WERI-Rb-1 (cell line): ENCODE measurements at regions not wholly inside any gene's neighbourhood (a gene's known extent, or its start where the extent isn't known, plus 50 kb on each side); places are given as distances from the start of the nearest gene placed in this dataset.
A peak's percentile ranks its signal among the peaks of the same experiment; 100 is the strongest.

Experiments used
- DNase-seq: peaks from one replicate; pipeline ENCODE4 v3.0.0-alpha.2; 2020
- H3K27ac ChIP-seq: fragments of 250-450 bp; sonication (Bioruptor Pico); 2 replicates; pipeline ENCODE4 v1.5.1; 2020; ENCODE audit warnings: mild to moderate bottlenecking, moderate library complexity
- H3K27me3 ChIP-seq: fragments of 250-450 bp; sonication (Bioruptor Pico); 2 replicates; pipeline ENCODE4 v1.5.1; 2021; ENCODE audit warnings: mild to moderate bottlenecking, low read depth, moderate library complexity; ENCODE audit not compliant: insufficient read depth, severe bottlenecking
- H3K36me3 ChIP-seq: fragments of 250-450 bp; sonication (Bioruptor Pico); 2 replicates; pipeline ENCODE4 v1.5.1; 2020; ENCODE audit warnings: mild to moderate bottlenecking, moderate library complexity
- H3K4me3 ChIP-seq: 2 replicates; pipeline ENCODE4 v1.5.1; 2011; ENCODE audit warnings: low read depth, mild to moderate bottlenecking, control low read depth, low read length
- H3K9me3 ChIP-seq: fragments of 250-450 bp; sonication (Bioruptor Pico); 2 replicates; pipeline ENCODE4 v1.5.1; 2021; ENCODE audit warnings: mild to moderate bottlenecking, moderate library complexity; ENCODE audit not compliant: severe bottlenecking
- TF ChIP-seq, protein P1 (sequence below): IDR thresholded peaks from 2 replicates; pipeline ENCODE4 v1.5.1; 2011; ENCODE audit warnings: low read depth, mild to moderate bottlenecking, control low read depth, inconsistent platforms, low read length

DNA sequence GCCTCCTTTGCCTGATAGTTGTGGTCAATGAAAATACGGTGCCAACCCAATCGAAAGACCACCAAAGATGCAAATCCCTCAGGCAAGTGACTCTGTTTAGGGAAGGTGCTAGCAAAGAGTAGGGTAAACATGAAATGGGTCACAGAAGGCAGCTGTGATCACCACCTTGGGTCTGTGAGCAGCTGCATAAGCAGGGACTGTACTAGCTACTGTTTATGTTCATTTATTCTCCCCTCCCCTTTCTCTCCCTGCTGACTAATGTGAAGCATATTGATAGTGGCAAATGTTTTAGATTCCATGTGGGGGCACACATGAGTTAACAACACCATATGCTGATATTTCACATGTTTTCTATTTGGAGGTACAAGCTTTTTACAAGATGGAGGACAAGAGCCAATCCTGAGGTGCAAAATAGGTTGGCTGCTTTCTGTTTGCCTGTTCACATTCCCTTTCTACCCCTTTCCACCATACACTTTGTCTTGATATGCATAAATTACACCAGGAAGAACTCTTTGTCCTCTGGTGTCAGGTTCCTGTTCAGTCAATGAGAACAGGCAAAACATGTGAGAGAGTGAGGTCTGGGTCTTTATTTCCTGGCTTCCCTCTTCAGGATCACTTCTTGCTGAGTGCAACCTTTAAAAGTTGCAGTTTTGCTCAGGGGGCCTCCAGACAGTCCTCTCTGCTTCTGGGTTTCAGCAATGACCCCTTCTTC lies 71.1 kb downstream of the AVPR1A start:
- Histone ChIP-seq H3K27me3 (no peaks in the 10 kb centered on the region), H3K27ac (no peak overlapping the region), H3K4me3 (no peak overlapping the region), H3K36me3 (no peaks in the 10 kb centered on the region), H3K9me3 (no peaks in the 10 kb centered on the region)
- DNase-seq = no peak
- TF ChIP-seq, protein P1, sequence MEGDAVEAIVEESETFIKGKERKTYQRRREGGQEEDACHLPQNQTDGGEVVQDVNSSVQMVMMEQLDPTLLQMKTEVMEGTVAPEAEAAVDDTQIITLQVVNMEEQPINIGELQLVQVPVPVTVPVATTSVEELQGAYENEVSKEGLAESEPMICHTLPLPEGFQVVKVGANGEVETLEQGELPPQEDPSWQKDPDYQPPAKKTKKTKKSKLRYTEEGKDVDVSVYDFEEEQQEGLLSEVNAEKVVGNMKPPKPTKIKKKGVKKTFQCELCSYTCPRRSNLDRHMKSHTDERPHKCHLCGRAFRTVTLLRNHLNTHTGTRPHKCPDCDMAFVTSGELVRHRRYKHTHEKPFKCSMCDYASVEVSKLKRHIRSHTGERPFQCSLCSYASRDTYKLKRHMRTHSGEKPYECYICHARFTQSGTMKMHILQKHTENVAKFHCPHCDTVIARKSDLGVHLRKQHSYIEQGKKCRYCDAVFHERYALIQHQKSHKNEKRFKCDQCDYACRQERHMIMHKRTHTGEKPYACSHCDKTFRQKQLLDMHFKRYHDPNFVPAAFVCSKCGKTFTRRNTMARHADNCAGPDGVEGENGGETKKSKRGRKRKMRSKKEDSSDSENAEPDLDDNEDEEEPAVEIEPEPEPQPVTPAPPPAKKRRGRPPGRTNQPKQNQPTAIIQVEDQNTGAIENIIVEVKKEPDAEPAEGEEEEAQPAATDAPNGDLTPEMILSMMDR = no peak

DNA sequence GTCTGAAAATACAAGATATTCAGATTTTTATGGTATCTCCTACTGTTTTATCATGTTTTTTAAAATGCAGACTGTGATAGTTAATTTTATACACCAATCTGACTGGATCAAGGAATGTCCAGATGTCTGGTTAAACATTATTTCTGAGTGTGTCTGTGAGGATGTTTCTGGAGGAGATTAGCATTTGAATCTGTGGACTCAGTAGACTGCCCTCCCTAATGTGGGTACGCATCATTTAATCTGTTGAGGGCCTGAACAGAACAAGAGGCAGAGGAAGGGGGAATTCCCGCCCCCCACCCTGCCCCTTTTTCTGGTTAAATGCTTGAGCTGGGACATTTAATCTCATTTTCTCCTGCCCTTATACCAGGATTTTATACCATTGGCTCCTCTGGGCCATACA lies 72.1 kb downstream of the AVPR1A start:
- no peaks in the 10 kb centered on the region for H3K36me3 ChIP-seq
- TF ChIP-seq, protein P1 = no peak
- H3K27ac ChIP-seq = no peak overlapping the region
- DNase-seq = no peak
- no peak overlapping the region for H3K4me3 ChIP-seq
- H3K9me3 ChIP-seq = no peaks in the 10 kb centered on the region
- H3K27me3 ChIP-seq = no peaks in the 10 kb centered on the region

DNA sequence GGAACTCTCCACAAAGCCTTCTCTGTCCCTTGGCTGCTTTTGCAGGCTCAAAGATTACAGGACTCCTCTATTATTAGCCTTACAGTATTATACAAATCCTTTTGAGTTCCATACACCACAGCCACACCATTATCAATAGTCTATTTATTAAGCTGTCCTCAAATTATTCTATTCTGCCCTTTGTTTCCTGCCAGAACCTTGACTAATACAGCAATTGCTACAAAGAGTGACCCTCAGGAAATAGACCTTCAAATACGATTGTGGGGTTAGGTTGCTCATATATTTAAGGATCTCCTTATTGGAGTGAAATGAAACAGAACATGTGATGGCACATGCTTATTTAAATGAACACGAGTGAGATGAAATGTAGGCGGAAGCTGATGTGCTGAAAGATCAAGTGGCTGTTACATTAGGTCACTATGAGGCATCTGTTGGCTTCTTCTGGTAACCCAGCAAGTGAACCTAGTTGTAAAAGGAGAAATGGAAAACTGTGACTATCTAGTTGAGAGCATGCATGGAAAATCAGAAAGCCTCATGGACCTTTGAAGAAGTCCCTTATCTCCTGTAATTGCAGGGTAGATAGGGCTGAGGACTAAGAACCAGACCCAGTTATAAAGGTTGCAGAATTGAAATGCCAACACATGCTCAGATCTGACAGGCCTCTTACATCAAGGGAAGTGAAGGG lies 75.5 kb downstream of the AVPR1A start:
- no peaks in the 10 kb centered on the region for H3K36me3 ChIP-seq
- DNase-seq = no peak
- H3K9me3 ChIP-seq = no peaks in the 10 kb centered on the region
- TF ChIP-seq, protein P1 = no peak
- no peak overlapping the region for H3K4me3 ChIP-seq
- no peak overlapping the region for H3K27ac ChIP-seq
- no peaks in the 10 kb centered on the region for H3K27me3 ChIP-seq

DNA sequence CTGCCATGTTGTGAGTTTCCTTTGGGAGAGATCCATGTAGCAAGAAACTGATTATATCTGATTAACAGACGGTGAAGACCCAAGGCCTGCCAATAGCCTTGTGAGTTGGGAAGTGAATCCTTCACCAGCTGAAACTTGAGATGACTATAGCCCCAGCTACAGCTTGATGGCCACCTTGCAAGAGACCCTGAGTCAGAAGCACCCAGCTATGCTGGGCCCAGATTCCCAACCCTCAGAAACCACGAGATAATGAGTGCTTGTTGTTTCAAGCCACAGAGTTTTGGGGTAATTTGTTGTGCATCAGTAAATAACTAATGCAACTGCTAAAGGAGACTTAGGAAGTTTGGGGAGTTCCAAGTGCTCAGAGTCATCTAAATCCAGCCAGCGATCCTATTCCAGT lies 80.3 kb downstream of the AVPR1A start:
- DNase-seq = peak; percentile 10

DNA sequence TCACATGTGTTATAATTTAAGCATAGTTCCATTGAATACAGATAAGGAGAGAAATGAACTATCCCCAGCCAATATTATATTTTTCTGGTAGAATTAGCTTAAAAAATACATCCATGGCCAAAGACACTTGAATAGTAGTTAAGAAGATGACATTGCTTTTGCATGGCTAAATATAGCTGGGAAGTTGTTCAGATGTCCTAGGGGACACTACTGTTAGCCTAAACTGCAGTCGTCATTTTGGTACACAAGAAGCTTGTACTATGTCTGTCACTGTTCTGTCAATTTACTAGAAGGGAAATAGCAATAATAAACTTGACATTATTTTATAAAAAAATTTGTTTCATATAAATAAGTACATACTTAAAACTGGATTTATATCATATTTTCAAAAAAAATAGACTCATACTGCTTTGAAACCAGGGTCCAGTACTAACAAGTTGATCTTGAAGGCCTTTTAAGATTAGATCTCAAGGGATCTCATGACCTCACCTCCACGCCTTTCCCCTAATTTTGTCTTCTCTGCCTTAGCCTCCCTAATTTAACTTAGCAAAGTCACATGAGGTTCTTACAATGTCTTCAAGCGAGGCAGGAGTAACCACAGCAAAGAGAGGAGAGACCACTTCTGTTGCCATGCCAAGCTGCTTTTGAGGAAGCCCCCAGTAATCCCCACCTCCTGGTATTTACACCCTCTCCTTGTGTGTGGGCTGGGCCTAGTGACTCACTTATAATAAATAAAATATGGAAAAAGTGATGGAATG lies 81.0 kb downstream of the AVPR1A start:
- DNase-seq = no peak
- TF ChIP-seq, protein P1 = no peak
- Histone ChIP-seq H3K9me3 (no peaks in the 10 kb centered on the region), H3K4me3 (no peak overlapping the region), H3K27ac (no peak overlapping the region), H3K36me3 (no peaks in the 10 kb centered on the region), H3K27me3 (no peaks in the 10 kb centered on the region)

More for the DNA sequence above, 80.3 kb downstream of the AVPR1A start:
- H3K27me3 ChIP-seq = no peaks in the 10 kb centered on the region
- H3K36me3 ChIP-seq = no peaks in the 10 kb centered on the region
- H3K27ac ChIP-seq = peak overlapping the region; percentile 9
- H3K4me3 ChIP-seq = no peak overlapping the region
- TF ChIP-seq, protein P1 = no peak
- H3K9me3 ChIP-seq = no peaks in the 10 kb centered on the region
